Left cardiac atrium (tissue), 4 donors: ENCODE measurements at regions not wholly inside any gene's neighbourhood (a gene's known extent, or its start where the extent isn't known, plus 50 kb on each side); places are given as distances from the start of the nearest gene placed in this dataset.
"Not testable (repeated sequence)": the region's sequence is repeated elsewhere in the genome, so short reads cannot be mapped to it uniquely, and the experiment has no call there.

Experiments
- ATAC-seq, 2 donors: fragments of 200-7000 bp; cut with Tn5 transposase; one replicate each; pipeline ENCODE4 v1.9.1; 2020; ENCODE audit warnings: mild to moderate bottlenecking in 2 of 2, moderate library complexity in 2 of 2
- DNase-seq: peaks from one replicate; pipeline ENCODE4 v3.0.0-alpha.2; 2020
- intact Hi-C, 2 donors: fragments of 100-400 bp; cut with DNase I; formaldehyde crosslinking; loops; one replicate each; pipeline versions ENCODE4 v1.14.1 to v1.15.1; 2022 to 2023
- donor health status: DM: no; HTN: yes; CAD: no.
- donor health status: DM: no; HTN: yes; CAD: no; lungs with severe emphysema.
- donor health status: DM: yes; HTN: yes; CAD: no.
- donor health status: Dilated cardiomyopathy.

DNA sequence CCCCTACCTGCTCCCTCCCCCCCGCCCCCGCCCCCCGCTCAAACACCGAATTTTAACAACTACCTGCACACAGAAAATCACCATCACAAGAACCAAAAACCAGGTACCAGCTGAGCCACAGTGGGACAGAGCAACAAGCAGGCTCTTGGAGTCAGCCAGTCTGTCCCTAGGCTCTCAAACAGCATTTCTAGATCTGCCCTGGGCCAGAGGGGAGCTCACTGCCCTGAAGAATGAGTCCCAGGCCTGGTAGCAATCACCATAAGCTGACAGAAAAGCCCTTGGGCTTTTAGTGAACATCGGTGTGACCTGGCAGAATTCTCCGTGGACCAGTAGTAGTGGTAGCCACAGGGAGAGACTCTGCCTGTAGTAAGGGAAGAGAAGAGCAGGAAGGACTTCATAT lies 58.3 kb downstream of the C11orf87 start:
- DNase-seq: no peak
- intact Hi-C loops: no loop called here
- ATAC-seq: no peak

DNA sequence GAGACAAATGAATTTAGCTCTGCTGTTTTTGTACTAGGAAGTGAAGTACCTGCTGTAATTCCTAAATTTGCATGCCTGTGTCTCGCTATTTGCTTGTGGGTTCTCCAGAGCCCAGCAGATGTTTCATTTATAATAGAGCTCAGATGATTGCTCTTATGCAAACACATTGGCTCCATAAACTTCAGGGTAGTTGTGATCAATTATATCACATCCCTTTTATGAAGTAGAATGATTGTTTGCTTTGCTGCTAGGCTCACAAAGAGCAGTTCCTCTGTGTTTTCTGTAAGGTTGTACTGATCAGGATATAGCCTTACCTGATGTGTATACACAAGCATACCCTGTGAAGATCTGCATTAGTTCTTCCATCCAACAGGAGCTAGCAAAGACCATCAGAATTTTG lies 64.1 kb downstream of the C11orf87 start:
- no peak for ATAC-seq
- intact Hi-C loops: no loop called here
- DNase-seq: no peak

DNA sequence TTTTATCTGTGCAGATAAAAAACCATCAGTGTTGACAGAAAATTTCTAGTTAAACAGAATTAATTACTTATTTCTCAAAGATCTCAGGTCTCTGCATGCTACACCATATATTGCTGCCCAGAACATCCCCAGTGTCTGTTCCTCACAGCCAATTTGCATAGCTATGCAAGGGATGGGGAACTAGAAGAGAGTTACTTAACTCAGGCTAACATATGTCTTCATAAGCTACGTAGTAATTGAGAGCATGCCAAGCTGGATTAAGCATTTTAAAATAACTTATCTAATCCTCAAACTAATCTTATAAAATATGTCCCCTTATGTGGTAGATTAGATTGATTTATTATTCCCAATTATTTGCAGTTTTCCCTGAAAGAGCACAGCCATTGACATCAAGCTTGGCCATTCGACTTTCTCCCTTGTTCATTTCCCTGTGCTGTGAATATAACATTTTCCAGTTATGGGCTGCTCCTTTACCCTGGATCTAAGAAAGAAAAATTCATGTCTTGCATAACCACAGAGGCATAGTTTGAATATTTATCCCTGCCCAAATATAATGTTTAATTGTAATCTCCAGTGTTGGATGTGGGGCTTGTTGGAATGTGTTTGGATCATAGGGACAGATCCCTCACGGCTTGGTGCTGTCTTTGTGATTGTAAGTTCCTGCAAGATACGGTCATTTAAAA lies 69.1 kb downstream of the C11orf87 start:
- DNase-seq: no peak
- intact Hi-C loops: no loop called here
- no peak for ATAC-seq

DNA sequence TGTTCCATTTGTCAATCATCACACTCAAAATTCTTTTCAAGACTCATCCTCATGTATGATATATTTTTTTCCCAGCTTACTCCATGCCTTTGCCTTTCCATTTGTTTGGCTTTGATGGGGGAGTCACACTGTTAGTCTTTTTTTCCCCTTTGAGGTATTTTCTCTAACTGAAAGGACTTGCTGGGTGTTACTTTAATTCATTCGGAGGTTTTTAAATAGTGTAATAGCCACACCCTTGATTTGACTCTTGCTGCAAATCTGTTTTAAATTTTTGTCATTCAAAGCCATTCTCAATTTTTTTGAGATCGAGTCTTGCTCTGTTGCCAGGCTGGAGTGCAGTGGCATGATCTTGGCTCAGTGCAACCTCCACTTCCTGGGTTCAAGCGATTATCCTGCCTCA lies 84.1 kb downstream of the C11orf87 start:
- intact Hi-C loops: no loop called here
- ATAC-seq (no peak), DNase-seq (no peak)

DNA sequence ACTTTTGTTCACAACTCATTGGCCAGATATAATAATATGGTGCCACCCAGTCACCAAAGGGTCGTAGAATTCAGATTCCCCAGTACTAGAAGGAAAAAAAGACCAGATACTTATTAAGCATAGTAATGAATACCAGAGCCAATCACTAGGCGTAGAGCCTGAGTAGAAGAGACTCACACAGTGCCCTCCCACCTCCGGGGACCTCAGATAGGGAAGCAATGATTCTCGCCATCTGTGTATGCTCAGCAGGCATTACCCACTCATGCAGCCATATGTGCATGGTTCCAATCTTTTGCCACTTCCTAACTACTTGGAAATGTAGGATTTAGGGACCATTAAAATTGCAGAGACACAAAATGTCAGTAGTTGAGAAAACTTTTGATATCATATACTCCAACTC lies 85.3 kb downstream of the C11orf87 start:
- ATAC-seq: no peak
- intact Hi-C loops: no loop called here

DNA sequence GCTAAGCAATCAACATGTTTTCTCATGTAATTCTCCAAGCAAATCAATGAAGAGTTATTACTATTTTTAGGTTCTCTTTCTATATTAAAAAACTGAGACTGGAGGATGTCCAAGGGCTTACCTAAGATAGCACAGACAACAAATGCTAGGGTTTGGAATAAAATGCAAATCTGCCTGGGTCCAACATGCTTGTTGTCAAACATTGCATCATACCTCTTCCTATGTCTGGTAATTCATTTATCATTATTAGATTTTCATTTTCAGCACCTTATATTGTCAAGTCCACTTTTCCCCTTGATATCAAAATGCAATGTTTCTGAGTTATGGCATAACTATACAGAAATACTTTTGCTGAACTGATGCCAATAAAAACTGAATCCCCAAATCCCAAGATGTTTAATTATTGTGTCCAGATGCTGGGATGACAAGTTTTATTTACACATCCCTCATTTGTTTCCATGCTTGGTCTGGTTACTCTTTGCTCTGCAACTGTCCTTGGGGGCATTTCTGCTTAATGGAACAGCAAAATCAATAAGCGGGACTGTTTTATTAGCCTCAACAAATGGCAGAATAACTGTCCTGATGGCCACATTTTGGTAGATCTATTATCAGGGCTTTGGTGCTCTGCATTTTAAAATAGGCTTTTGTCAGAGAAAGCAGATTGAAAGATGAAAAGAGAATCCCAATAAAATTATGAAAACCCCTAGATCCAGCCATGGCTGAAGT lies 86.0 kb downstream of the C11orf87 start:
- intact Hi-C loops: no loop called here
- DNase-seq (no peak), ATAC-seq (no peak)

More for the DNA sequence above, 85.3 kb downstream of the C11orf87 start:
- no peak for DNase-seq

DNA sequence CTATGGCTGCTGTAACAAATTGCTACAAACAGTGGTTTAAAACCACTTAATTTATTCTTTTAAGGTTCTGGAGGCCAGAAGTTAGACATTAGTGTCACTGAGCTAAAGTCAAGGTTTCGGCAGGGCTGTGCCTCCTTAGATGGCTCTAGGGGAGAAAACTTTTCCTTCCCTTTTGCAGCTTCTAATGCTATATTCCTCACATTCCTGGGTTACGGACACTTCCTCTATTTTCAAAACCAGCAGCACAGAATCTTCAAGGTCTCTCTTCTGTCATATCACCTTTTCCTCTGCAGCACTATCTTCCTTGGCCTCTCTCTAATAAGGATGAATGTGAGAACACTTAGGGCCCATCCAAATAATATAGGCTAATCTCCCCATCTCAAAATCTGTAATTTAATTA lies 87.0 kb downstream of the C11orf87 start:
- DNase-seq (no peak), ATAC-seq (no peak)
- intact Hi-C loops: no loop called here

DNA sequence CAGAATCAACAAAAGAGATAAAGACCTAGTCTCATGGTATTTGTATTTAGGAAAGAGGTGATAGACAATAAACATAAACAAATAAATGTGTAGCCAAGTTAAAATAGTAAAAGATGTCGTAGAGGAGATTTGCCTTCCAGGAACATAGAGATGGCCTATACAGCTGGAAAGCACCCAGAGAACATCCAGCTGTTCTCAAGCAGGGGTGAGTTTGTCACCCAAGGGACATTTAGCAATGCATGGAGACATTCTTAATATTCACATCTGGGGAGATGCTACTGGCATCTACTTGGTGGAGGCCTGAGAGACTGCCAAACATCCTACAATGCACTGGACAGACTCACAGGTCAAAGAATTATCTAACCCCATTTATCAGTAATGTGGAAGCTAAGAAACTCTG lies 88.3 kb downstream of the C11orf87 start:
- ATAC-seq (no peak), DNase-seq (no peak)
- intact Hi-C loops: no loop called here

DNA sequence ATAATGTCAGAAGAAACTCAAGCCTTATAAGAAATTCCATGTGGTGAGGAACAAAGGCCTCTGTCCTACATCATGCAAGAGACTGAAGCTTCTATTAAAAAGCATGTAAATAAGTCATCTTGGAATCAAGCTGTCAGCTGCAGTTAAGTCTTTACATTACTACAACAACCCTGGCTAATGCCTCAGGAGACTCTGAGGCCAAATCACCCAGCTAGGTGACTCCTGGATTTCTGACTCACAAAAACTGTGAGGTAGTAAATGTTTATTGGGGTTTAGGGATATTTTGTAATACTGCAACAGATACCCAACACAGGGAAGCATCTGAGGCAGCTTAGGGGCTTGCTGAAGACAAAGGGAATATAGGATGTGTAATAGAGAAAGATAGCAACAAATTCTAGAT lies 89.6 kb downstream of the C11orf87 start:
- ATAC-seq (no peak), DNase-seq (no peak)
- intact Hi-C loops: no loop called here

DNA sequence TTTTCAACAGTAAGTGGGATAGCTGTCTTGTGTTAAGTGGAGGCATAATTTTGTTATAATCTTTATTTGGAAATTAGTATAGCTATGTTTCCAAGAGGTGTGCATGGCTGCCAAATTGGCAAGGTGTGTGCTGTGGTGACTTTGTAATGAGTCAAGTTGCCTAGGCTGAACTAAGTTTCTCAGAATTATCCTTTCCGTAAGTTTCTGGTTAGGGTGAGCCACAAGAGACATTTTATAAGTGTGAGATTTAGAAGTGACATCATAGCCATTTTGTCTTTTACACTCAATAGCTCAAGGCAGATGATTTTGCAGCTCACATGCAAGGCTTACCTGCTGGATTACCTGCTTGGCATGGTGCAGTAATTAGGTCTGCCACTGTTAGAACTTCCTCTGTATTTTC lies 90.3 kb downstream of the C11orf87 start:
- intact Hi-C loops: no loop called here
- no peak for DNase-seq
- ATAC-seq: no peak

DNA sequence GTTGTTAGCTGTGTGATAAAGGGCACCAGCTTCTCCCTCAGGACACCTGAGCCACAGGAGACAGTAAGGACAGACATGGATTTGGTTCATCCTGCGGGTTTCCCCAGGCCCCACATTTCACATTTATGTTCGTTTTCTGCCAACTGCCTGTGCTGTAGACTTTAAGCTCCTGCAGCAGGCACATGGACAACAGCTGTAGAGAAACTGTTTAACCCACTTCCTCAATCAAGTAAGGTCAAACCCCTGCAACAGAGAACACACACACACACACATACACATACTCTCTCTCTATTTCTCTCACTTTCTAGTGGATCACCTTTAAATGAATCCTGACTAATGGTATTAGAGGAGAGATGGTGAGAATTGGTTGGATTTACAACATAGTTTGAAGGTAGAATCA lies 90.7 kb downstream of the C11orf87 start:
- no peak for ATAC-seq
- intact Hi-C loops: no loop called here

DNA sequence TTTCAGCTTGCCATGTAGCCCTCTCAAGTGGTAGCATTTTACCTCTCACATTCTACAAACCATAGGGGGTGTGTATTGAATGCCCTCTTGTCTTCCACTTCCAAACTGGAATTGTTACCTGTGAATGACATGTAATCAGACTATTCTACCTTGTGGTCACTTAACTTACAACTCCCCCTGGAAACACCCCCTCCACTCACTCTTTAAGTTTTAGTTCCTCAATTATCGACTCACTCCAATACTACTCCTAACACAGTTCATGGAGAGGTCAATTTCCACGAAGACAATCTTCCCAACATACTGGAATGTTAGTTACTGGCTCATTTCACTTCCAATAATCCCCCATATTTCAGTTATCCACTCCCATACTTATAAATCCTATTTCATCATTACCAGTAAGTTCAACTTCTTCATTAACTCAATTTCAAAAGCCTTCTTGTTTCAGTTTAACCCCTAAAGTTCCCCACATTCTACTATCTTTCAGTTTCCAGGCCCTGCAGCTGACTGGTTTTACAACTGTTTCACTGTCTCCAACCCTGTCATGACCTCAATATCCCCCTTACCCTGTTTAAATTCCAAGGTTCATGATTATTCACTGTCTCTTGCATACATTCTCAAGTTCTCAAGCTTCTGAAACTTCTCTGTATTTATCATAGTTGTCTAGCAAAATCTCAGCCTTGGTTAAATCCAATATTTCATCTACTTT lies 92.5 kb downstream of the C11orf87 start:
- intact Hi-C loops: no loop called here
- no peak for ATAC-seq
- no peak for DNase-seq

More for the DNA sequence above, 90.7 kb downstream of the C11orf87 start:
- no peak for DNase-seq

DNA sequence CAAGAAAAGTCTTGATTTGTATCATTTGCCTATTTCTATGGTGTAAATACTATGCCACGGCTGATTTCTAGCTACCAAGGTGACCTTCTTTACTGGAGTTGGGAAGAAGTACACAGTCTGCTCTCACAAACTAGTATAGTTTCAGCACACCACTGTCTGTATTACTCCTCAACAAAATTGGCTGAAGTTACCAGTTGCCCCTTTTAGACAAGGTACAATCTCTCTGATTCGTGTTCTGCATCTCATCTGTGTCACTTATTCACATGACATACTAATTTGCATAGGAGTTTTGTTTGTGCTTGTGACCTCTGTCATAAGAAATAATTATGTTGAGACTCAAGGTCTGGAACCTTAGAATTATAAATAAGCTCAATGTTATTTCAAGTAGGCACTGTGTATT lies 97.3 kb downstream of the C11orf87 start:
- no peak for ATAC-seq
- no peak for DNase-seq
- intact Hi-C loops: no loop called here

DNA sequence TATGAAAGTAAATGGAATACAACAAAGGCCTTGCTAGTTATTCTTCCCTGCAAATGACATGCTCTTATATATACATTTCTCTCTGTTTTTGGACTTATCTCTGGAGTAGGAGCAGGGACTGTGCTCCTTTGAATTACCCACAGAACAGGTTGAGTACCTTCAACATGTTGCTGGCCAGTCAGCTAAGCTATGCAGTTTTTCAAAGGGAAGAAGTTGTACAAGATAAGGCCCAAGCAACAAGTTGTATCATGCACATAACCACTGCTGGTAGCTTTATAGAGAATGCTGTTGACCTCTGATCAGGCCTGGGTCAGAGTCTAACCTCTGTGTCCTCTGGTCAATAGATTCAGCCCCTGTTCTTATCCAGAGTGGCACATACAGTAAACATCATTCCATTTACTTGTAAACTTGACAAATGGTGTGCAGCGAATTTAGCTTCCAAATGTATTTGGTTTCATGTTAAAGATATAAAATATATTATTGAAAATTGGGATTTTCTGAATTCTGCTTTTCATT lies 99.6 kb downstream of the C11orf87 start:
- ATAC-seq (no peak), DNase-seq (no peak)
- intact Hi-C loops: no loop called here

DNA sequence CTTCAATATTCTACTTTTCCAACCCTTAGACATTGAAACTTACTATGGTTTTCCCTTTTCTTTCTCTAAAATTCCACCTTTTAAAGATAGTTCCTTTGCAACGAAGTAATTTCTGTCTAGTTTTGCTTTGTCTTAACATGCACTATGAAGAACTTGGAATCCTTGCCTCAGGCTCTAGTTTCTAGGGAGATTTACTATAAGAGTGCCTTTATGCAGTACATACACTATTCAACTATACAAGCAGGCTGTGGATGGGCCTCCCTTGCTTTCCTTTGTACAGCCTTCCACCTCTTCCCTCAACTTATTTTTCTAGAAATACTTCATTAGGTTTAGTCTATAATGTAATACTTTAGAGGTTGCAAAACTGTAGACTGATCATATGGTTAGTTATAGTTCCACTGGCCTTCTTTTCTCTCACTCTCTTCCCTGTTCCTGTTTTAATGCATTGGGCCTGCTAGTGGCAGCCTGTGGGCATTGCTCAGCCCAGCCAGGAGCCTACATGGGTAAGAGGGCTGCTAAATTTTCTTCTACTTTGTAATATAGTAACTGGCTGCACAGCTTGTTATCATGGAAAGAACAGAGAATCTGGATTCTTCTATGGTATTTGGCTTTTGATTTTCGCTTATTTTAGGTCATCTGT lies 100.2 kb downstream of the C11orf87 start:
- intact Hi-C loops: no loop called here
- ATAC-seq: no peak
- no peak for DNase-seq

DNA sequence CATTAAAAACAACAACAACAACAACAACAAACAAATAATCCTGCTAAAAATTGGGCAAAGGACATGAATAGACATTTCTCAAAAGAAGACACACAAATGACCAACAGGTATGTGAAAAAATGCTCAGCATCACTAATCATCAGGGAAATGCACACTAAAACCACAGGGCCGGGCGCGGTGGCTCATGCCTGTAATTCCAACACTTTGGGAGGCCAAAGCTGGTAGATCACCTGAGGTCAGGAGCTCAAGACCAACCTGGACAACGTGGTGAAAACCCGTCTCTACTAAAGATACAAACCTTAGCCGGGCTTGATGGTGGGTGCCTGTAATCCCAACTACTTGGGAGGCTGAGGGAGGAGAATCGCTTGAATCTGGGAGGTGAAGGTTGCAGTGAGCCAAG lies 103.6 kb downstream of the C11orf87 start:
- DNase-seq, intact Hi-C loops, ATAC-seq: not testable (repeated sequence)

DNA sequence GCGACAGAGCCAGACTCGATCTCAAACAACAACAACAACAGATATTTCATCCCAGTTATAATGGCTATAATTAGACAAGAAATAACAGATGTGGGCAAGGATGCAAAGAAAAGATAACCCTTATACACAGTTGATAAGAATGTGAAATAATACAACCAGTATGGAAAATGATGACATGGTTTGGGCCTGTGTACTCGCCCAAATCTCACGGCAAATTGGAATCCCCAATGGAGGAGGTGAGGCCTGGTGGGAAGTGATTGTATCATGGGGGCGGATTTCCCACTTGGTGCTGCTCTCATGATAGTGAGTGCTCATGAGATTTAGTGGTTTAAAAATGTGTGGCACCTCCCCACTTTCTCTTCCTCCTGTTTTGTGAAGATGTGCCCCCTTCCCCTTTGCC lies 104.1 kb downstream of the C11orf87 start:
- DNase-seq: no peak
- intact Hi-C loops: no loop called here
- no peak for ATAC-seq

DNA sequence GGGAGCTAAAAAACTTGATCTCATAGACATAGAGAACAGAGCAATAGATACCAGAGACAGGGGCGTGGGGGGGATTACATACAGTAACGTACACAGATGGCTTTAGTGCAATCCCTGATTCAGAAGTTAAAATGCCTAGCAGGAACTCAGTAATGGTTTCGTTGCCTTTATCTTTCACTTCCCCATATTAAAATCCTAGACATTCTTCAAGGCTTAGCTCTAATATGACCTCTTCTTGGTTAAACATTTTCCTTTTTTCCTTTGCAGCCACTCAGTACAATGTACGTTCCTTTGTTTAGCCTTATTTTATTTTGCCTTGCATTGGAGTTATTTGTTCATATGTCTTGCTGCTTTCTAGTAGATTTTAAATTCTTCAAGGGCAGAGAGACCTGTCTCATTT lies 104.9 kb downstream of the C11orf87 start:
- ATAC-seq (no peak), DNase-seq (no peak)
- intact Hi-C loops: no loop called here

DNA sequence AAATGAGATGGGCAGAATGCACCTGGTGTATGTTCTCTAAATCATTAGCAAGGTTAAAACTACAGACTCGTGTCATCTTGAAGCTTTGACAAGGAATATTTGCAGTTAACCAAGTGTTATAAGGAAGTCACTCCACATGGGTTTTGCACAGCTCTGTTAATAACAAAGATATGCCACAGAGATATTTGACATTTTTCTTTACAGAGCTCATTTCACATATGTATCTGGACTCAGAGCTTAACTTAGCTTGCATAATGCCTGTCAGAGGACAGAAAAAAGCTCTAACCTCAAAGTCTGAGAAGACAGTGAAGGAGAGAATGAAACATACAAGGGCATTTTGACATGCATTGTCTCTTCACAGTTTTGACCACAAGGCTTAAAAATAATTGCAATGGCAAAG lies 105.5 kb downstream of the C11orf87 start:
- DNase-seq: no peak
- ATAC-seq: no peak
- intact Hi-C loops: no loop called here
